ENCODE measurements at regions not wholly inside any gene's neighbourhood (a gene's known extent, or its start where the extent isn't known, plus 50 kb on each side); places are given as distances from the start of the nearest gene placed in this dataset.

DNA sequence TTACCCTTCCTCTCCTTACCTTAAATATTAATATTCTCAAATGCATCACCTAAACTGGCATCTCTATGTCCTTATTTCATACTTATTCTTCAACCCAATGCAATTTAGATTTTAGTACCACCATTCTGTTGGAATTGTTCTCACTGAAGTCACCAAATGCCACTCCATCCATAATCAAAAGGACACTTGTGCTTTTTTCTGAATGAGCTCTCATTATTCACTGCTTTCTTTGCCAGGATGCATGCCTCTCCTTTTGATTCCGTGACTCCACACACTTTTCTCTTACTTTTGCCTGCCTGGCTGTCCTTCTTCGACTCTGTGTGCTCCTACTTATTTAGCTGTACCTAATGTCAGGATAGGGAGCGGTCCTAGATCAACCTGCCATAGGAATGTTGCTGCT is 633.1 kb upstream of the BOD1L1 start:
- TF ChIP-seq ZNF274 (IDR thresholded peaks at IDR 0.05; ENCODE audit: low read depth, low read length) (no peak), SUZ12 (IDR thresholded peaks at IDR 0.05; ENCODE audit: extremely low read depth, insufficient read depth, insufficient read length) (no peak), YY1 (IDR thresholded peaks at IDR 0.05; ENCODE audit: insufficient read depth, insufficient read length) (no peak)

All from NT2/D1 (cell line).